CD4-positive, alpha-beta T cell (primary cell): ENCODE measurements at regions not wholly inside any gene's neighbourhood (a gene's known extent, or its start where the extent isn't known, plus 50 kb on each side); places are given as distances from the start of the nearest gene placed in this dataset.

Experiments
- ATAC-seq: fragments of 200-7000 bp; cut with Tn5 transposase; one replicate; pipeline ENCODE4 v1.10.0; 2022; ENCODE audit warnings: mild to moderate bottlenecking; ENCODE audit not compliant: poor library complexity
- CTCF ChIA-PET: fragments of 350-600 bp; sonication (Branson Sonifier 250); formaldehyde crosslinking; loops from one replicate; lab custom pipeline; 2021; ENCODE audit warnings: antibody characterized with exemption, inconsistent platforms; lab: Charles Lee
- POLR2A ChIA-PET: fragments of 350-600 bp; sonication (Branson Sonifier 250); formaldehyde crosslinking; loops from one replicate; lab custom pipeline; 2021; ENCODE audit warnings: antibody characterized with exemption, inconsistent platforms; lab: Charles Lee
- DNase-seq, 14 experiments: peaks; one replicate each; pipeline ENCODE4 v3.0.0-alpha.2; 2013 to 2020; ENCODE audit warnings: mixed read lengths in 2 of 14
- H3K27ac ChIP-seq, 2 donors: one replicate each; pipeline versions ENCODE4 v1.5.1 to v1.7.0; 2013; ENCODE audit warnings: low read length in 2 of 2, low read depth in 1 of 2, mild to moderate bottlenecking in 1 of 2
- H3K27me3 ChIP-seq, 2 experiments: 1 replicate in 1 of 2; 2 replicates in 1 of 2; pipeline versions ENCODE4 v1.6.1 to v1.7.0; 2013; ENCODE audit warnings: low read length in 2 of 2, control low read depth in 1 of 2, mild to moderate bottlenecking in 1 of 2, moderate library complexity in 1 of 2; ENCODE audit not compliant: insufficient read depth in 2 of 2, control insufficient read depth in 1 of 2
- H3K36me3 ChIP-seq: one replicate; pipeline ENCODE4 v1.6.1; 2013; ENCODE audit warnings: low read length, control low read depth; ENCODE audit not compliant: insufficient read depth
- H3K4me1 ChIP-seq: one replicate; pipeline ENCODE4 v1.6.1; 2013; ENCODE audit warnings: low read length, control low read depth; ENCODE audit not compliant: insufficient read depth
- H3K4me3 ChIP-seq: one replicate; pipeline ENCODE4 v1.5.1; 2013; ENCODE audit warnings: mild to moderate bottlenecking, low read length, moderate library complexity
- H3K9me3 ChIP-seq, 2 experiments: 1 replicate in 1 of 2; 2 replicates in 1 of 2; pipeline versions ENCODE4 v1.6.1 to v1.7.0; 2013; ENCODE audit warnings: low read length in 2 of 2, mild to moderate bottlenecking in 2 of 2, control low read depth in 1 of 2, moderate library complexity in 1 of 2; ENCODE audit not compliant: control insufficient read depth in 1 of 2, insufficient read depth in 1 of 2
- H3K27ac Mint-ChIP-seq: one replicate; pipeline ENCODE4 v1.8.0; 2020; ENCODE audit warnings: mixed read lengths
- H3K27me3 Mint-ChIP-seq: one replicate; pipeline ENCODE4 v1.8.0; 2021; ENCODE audit warnings: mixed read lengths
- H3K36me3 Mint-ChIP-seq: one replicate; pipeline ENCODE4 v1.8.0; 2021; ENCODE audit warnings: low read depth, mixed read lengths
- H3K4me1 Mint-ChIP-seq: one replicate; pipeline ENCODE4 v1.8.0; 2021; ENCODE audit warnings: low read depth, mixed read lengths
- H3K4me3 Mint-ChIP-seq: one replicate; pipeline ENCODE4 v1.8.0; 2020; ENCODE audit warnings: mild to moderate bottlenecking, mixed read lengths
- H3K9me3 Mint-ChIP-seq: one replicate; pipeline ENCODE4 v1.8.0; 2020; ENCODE audit warnings: mixed read lengths
- intact Hi-C, 2 experiments: fragments of 100-400 bp; cut with DNase I in 1 of 2; cut with micrococcal nuclease in 1 of 2; formaldehyde crosslinking; loops; one replicate each; pipeline versions ENCODE4 v1.15.1 to v1.9.0; 2023 to 2025; cut with DNase I, micrococcal nuclease
- TF ChIP-seq, protein P1 (sequence below): fragments of 200-600 bp; IDR thresholded peaks from one replicate; pipeline ENCODE4 v1.8.0; 2022; ENCODE audit warnings: antibody characterized with exemption, mild to moderate bottlenecking

DNA sequence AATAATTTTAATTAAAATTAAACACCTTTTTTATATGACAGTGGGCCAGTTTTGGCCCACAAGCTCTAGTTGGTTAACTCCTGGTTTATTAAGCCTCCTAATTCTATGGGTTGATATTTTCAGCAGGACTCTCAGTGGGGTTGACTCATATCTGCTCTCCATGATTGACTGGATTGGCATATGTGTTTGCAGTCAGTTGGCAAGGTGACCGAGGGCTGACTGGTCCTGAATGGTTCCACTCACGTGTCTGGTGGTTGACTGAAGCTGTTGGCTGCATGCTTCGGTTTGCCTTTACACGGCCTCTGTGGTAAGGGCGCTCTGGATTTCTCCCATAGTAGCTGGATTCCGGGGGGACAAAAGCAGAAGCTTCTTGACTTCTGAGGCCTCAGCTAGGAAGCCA is 65.3 kb upstream of the ZNF280D start:
- ChIA-PET POLR2A (no interaction called here), CTCF (no interaction called here)
- TF ChIP-seq, protein P1, sequence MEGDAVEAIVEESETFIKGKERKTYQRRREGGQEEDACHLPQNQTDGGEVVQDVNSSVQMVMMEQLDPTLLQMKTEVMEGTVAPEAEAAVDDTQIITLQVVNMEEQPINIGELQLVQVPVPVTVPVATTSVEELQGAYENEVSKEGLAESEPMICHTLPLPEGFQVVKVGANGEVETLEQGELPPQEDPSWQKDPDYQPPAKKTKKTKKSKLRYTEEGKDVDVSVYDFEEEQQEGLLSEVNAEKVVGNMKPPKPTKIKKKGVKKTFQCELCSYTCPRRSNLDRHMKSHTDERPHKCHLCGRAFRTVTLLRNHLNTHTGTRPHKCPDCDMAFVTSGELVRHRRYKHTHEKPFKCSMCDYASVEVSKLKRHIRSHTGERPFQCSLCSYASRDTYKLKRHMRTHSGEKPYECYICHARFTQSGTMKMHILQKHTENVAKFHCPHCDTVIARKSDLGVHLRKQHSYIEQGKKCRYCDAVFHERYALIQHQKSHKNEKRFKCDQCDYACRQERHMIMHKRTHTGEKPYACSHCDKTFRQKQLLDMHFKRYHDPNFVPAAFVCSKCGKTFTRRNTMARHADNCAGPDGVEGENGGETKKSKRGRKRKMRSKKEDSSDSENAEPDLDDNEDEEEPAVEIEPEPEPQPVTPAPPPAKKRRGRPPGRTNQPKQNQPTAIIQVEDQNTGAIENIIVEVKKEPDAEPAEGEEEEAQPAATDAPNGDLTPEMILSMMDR, result no peak
- DNase-seq (no peak), ATAC-seq (no peak)
- Mint-ChIP-seq H3K36me3 (peaks cover 4% of the 10 kb centered on the region), H3K27me3 (no peaks in the 10 kb centered on the region), H3K27ac (no peak overlapping the region), H3K4me1 (no peaks in the 10 kb centered on the region), H3K9me3 (peaks cover 4% of the 10 kb centered on the region), H3K4me3 (no peak overlapping the region)
- no peaks in the 10 kb centered on the region for H3K9me3 ChIP-seq
- H3K36me3 ChIP-seq, result no peaks in the 10 kb centered on the region
- no peak overlapping the region for H3K27ac ChIP-seq
- no peaks in the 10 kb centered on the region for H3K27me3 ChIP-seq
- H3K4me3 ChIP-seq, result no peak overlapping the region
- no peaks in the 10 kb centered on the region for H3K4me1 ChIP-seq
- intact Hi-C loops, result no loop called here

DNA sequence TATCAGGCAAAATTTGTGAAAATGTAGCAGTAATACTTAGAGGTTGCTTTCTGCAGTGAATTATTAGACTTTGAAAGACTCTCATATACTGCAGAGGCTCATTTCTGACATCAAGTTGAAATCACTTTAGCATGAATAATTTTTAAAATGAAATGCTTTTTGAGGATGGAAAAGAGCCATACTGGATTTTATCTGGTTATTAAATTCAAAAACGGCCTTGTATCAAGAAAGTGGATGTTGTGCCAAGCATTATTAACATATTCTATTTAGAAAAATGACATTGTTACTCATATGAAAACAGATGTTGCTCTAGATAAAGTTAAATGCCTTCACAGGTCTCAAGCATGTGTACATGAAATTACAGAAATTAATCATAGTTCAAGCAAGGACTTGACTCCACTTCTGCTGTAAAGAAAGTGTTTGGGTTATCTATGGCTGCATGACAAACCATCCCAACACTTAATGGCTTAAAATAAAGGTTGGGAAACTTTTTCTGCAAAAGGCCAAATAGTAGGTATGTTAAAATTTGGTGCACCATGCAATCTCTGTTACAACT is 64.5 kb upstream of the ZNF280D start:
- no peak for ATAC-seq
- ChIA-PET CTCF (no interaction called here), POLR2A (interaction anchor here (1.0 kb wide), 1 partner anchor 127 kb away, joined by 4 read pairs; no protein-coding TSS in a partner anchor)
- intact Hi-C loops, result no loop called here
- no peaks in the 10 kb centered on the region for H3K9me3 ChIP-seq
- peaks cover 4% of the 10 kb centered on the region for H3K36me3 Mint-ChIP-seq
- no peak for DNase-seq
- TF ChIP-seq, protein P1, result no peak
- H3K27me3 ChIP-seq, result no peaks in the 10 kb centered on the region
- no peak overlapping the region for H3K4me3 Mint-ChIP-seq
- H3K4me1 Mint-ChIP-seq, result no peaks in the 10 kb centered on the region
- no peaks in the 10 kb centered on the region for H3K36me3 ChIP-seq
- H3K4me3 ChIP-seq, result no peak overlapping the region
- H3K27me3 Mint-ChIP-seq, result no peaks in the 10 kb centered on the region
- H3K4me1 ChIP-seq, result no peaks in the 10 kb centered on the region
- no peak overlapping the region for H3K27ac ChIP-seq
- H3K27ac Mint-ChIP-seq, result no peak overlapping the region
- peaks cover 7% of the 10 kb centered on the region for H3K9me3 Mint-ChIP-seq

DNA sequence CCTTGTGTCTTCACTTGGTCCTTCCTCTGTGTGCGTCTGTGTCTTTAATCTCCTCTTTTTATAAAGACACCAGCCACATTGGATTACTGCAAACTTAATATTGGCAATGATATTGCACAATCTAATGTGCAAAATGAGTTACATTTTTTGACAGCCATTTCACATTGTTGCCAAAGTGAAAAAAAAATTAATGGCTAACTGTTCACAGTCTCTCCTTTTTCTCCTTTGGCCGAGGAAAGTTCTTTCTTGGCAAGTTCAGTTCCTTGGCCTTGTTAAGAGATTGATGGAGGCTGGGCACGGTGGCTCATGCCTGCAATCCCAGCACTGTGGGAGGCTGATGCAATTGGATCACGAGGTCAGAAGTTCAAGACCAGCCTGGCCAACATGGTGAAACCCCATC is 62.2 kb upstream of the ZNF280D start:
- TF ChIP-seq, protein P1, result no peak
- Mint-ChIP-seq H3K27ac (no peak overlapping the region), H3K27me3 (no peaks in the 10 kb centered on the region), H3K9me3 (peaks cover 11% of the 10 kb centered on the region), H3K4me1 (no peaks in the 10 kb centered on the region), H3K4me3 (no peak overlapping the region), H3K36me3 (peaks cover 4% of the 10 kb centered on the region)
- Histone ChIP-seq H3K4me1 (no peaks in the 10 kb centered on the region), H3K36me3 (no peaks in the 10 kb centered on the region), H3K9me3 (peaks cover 0 to 6% of the 10 kb centered on the region in 2 experiments), H3K4me3 (no peak overlapping the region), H3K27me3 (no peaks in the 10 kb centered on the region), H3K27ac (no peak overlapping the region)
- intact Hi-C loops, result no loop called here
- POLR2A ChIA-PET, result no interaction called here
- ATAC-seq (no peak), DNase-seq (no peak)
- CTCF ChIA-PET, result no interaction called here
